K562 (cell line): ENCODE measurements at regions not wholly inside any gene's neighbourhood (a gene's known extent, or its start where the extent isn't known, plus 50 kb on each side); places are given as distances from the start of the nearest gene placed in this dataset.

Experiments
- CTCF ChIP-seq, 3 experiments: IDR thresholded peaks in 2 of 3; conservative IDR thresholded peaks in 1 of 3; 2 replicates each; pipeline ENCODE4 v1.5.1; 2011 to 2012; ENCODE audit warnings: low read length in 3 of 3, mild to moderate bottlenecking in 3 of 3, control low read depth in 2 of 3, improper control_type of control experiment in 1 of 3, inconsistent platforms in 1 of 3, low read depth in 1 of 3, mixed read lengths in 1 of 3, moderate library complexity in 1 of 3; ENCODE audit not compliant: insufficient read depth in 2 of 3
- DACH1 ChIP-seq: fragments of 450-650 bp; IDR thresholded peaks from 2 replicates; pipeline ENCODE4 v1.6.1; 2018; ENCODE audit not compliant: partially characterized antibody
- EGR1 ChIP-seq: fragments of 450-650 bp; conservative IDR thresholded peaks from 2 replicates; pipeline ENCODE4 v1.6.1; 2017; ENCODE audit warnings: mild to moderate bottlenecking
- FOXJ3 ChIP-seq: sonication (generic); formaldehyde crosslinking; IDR thresholded peaks from 2 replicates; pipeline ENCODE4 v1.4.0; 2020; ENCODE audit warnings: mild to moderate bottlenecking, missing genetic modification reagents
- GABPA ChIP-seq: fragments of 200-800 bp; sonication (Bioruptor generic); conservative IDR thresholded peaks from 2 replicates; pipeline ENCODE4 v1.6.1; 2016; ENCODE audit warnings: low read depth, missing genetic modification characterization, missing compliant biosample characterization
- POLR2A ChIP-seq: fragments of 450-650 bp; conservative IDR thresholded peaks from 2 replicates; pipeline ENCODE4 v1.6.1; 2016
- PYGO2 ChIP-seq: fragments of 450-650 bp; IDR thresholded peaks from 2 replicates; pipeline ENCODE4 v1.6.1; 2016; ENCODE audit warnings: mild to moderate bottlenecking, missing genetic modification characterization, moderate library complexity, missing compliant biosample characterization
- SP2 ChIP-seq: IDR thresholded peaks from 2 replicates; pipeline ENCODE4 v1.6.1; 2011; ENCODE audit warnings: mild to moderate bottlenecking, low read depth, low read length, moderate library complexity; ENCODE audit not compliant: poor library complexity, severe bottlenecking; ENCODE audit errors: extremely low read depth
- SRF ChIP-seq, 2 experiments: fragments of 250-450, 450-650 bp in 1 of 2; sonication (Bioruptor Pico) in 1 of 2; sonication (generic) in 1 of 2; formaldehyde crosslinking; IDR thresholded peaks; 2 replicates each; pipeline versions ENCODE4 v1.5.0 to v1.5.1; 2020 to 2022; ENCODE audit warnings: mild to moderate bottlenecking in 1 of 2, missing genetic modification reagents in 1 of 2
- TGIF2 ChIP-seq: sonication (generic); formaldehyde crosslinking; IDR thresholded peaks from 2 replicates; pipeline ENCODE4 v1.8.1; 2022; ENCODE audit warnings: mild to moderate bottlenecking, missing genetic modification reagents, moderate library complexity
- ZNF124 ChIP-seq: sonication (generic); formaldehyde crosslinking; IDR thresholded peaks from 2 replicates; pipeline ENCODE4 v1.8.1; 2022; ENCODE audit warnings: missing genetic modification reagents
- ZNF785 ChIP-seq: fragments of 250-450 bp; sonication (Bioruptor Pico); IDR thresholded peaks from 2 replicates; pipeline ENCODE4 v1.4.0; 2020; ENCODE audit warnings: mild to moderate bottlenecking

- TF ChIP-seq SRF (CRISPR knock-in tag; IDR thresholded peaks at IDR 0.05) (no peak), CTCF (IDR thresholded peaks at IDR 0.05 in 2 of 3, conservative IDR thresholded peaks at IDR 0.05 in 1 of 3; ENCODE audit: insufficient read depth in 2 of 3, low read depth in 1 of 3, low read length in 3 of 3) (no peak), EGR1 (no peak), DACH1 (no peak), GABPA (no peak), FOXJ3 (CRISPR knock-in tag) (no peak), PYGO2 (tag) (no peak), ZNF124 (CRISPR knock-in tag) (no peak), SP2 (no peak), TGIF2 (no peak), ZNF785 (CRISPR knock-in tag) (no peak), POLR2A (no peak)
These were observed 775.3 kb upstream of the ARPP21 start for GRCh38 chr3:34864011-34864410.
